B cell (primary cell): ENCODE measurements at regions not wholly inside any gene's neighbourhood (a gene's known extent, or its start where the extent isn't known, plus 50 kb on each side); places are given as distances from the start of the nearest gene placed in this dataset.

Experiments
- ATAC-seq: fragments of 200-7000 bp; cut with Tn5 transposase; one replicate; pipeline ENCODE4 v1.10.0; 2021; ENCODE audit warnings: low read depth, mild to moderate bottlenecking, moderate number of reproducible peaks, moderate library complexity
- CTCF ChIA-PET: fragments of 350-600 bp; sonication (Branson Sonifier 250); formaldehyde crosslinking; loops from one replicate; lab custom pipeline; 2021; ENCODE audit warnings: antibody characterized with exemption, inconsistent platforms; lab: Charles Lee
- POLR2A ChIA-PET: fragments of 350-600 bp; sonication (Branson Sonifier 250); formaldehyde crosslinking; loops from one replicate; lab custom pipeline; 2021; ENCODE audit warnings: antibody characterized with exemption; lab: Charles Lee
- DNase-seq: peaks from one replicate; pipeline ENCODE4 v3.0.0; 2013
- H2AFZ ChIP-seq: 2 replicates; pipeline ENCODE4 v1.6.1; 2012; ENCODE audit warnings: mild to moderate bottlenecking, low read depth, low read length; ENCODE audit not compliant: insufficient read depth, poor library complexity, severe bottlenecking
- H3K27ac ChIP-seq, 2 donors: 1 replicate in 1 of 2; 2 replicates in 1 of 2; pipeline ENCODE4 v1.5.1; 2012 to 2013; ENCODE audit warnings: low read length in 2 of 2, mild to moderate bottlenecking in 2 of 2, moderate library complexity in 1 of 2
- H3K27me3 ChIP-seq, 4 experiments: fragments of 200-600 bp in 1 of 4; sonication (generic) in 1 of 4; replicated peaks in 1 of 4; 1 replicate in 2 of 4; 2 replicates in 2 of 4; pipeline versions ENCODE4 v1.6.1 to v1.7.0; 2013 to 2016; ENCODE audit warnings: low read length in 3 of 4, mild to moderate bottlenecking in 2 of 4, mixed read lengths in 1 of 4, moderate library complexity in 1 of 4; ENCODE audit not compliant: insufficient read depth in 4 of 4, control insufficient read depth in 3 of 4; ENCODE audit errors: control extremely low read depth in 1 of 4
- H3K36me3 ChIP-seq, 2 experiments: replicated peaks in 1 of 2; 1 replicate in 1 of 2; 2 replicates in 1 of 2; pipeline versions ENCODE4 v1.6.1 to v1.7.1; 2013; ENCODE audit warnings: low read length in 1 of 2; ENCODE audit not compliant: insufficient read depth in 2 of 2, control insufficient read depth in 1 of 2; ENCODE audit errors: control extremely low read depth in 1 of 2, extremely low read depth in 1 of 2
- H3K4me1 ChIP-seq, 2 donors: fragments of 200-600 bp in 1 of 2; sonication (generic) in 1 of 2; 1 replicate in 1 of 2; 2 replicates in 1 of 2; pipeline versions ENCODE4 v1.5.1 to v1.6.1; 2013 to 2017; ENCODE audit warnings: low read length in 2 of 2; ENCODE audit not compliant: control insufficient read depth in 2 of 2, insufficient read depth in 2 of 2
- H3K4me2 ChIP-seq: replicated peaks from 2 replicates; pipeline ENCODE3; 2012; ENCODE audit warnings: mild to moderate bottlenecking, low read depth, low read length; ENCODE audit not compliant: poor library complexity, severe bottlenecking
- H3K4me3 ChIP-seq, 5 experiments: fragments of 200-600 bp in 1 of 5; sonication (generic) in 1 of 5; 1 replicate in 3 of 5; 2 replicates in 2 of 5; pipeline versions ENCODE4 v1.5.1 to v1.7.0; 2011 to 2016; ENCODE audit warnings: low read length in 4 of 5, mild to moderate bottlenecking in 4 of 5, low read depth in 2 of 5, control low read depth in 1 of 5, moderate library complexity in 1 of 5; ENCODE audit not compliant: insufficient read depth in 1 of 5; ENCODE audit errors: control extremely low read depth in 1 of 5, extremely low read depth in 1 of 5
- H3K79me2 ChIP-seq: fragments of 200-600 bp; sonication (generic); one replicate; pipeline ENCODE4 v1.6.0; 2016; ENCODE audit warnings: low read length; ENCODE audit not compliant: control insufficient read depth, insufficient read depth
- H3K9ac ChIP-seq: fragments of 200-600 bp; sonication (generic); 2 replicates; pipeline ENCODE4 v1.6.1; 2017; ENCODE audit warnings: mild to moderate bottlenecking, low read length, moderate library complexity
- H3K9me3 ChIP-seq, 3 donors: one replicate each; pipeline versions ENCODE4 v1.6.1 to v1.7.1; 2013; ENCODE audit warnings: low read length in 2 of 3; ENCODE audit not compliant: control insufficient read depth in 2 of 3, insufficient read depth in 1 of 3; ENCODE audit errors: control extremely low read depth in 1 of 3
- H4K20me1 ChIP-seq: 2 replicates; pipeline ENCODE4 v1.6.0; 2012; ENCODE audit warnings: mild to moderate bottlenecking, low read length; ENCODE audit not compliant: insufficient read depth, control insufficient read depth, poor library complexity, severe bottlenecking
- H3K27ac Mint-ChIP-seq: one replicate; pipeline ENCODE4 v1.8.0; 2021; ENCODE audit warnings: mixed read lengths
- H3K27me3 Mint-ChIP-seq: one replicate; pipeline ENCODE4 v1.8.0; 2021; ENCODE audit warnings: mixed read lengths
- H3K4me1 Mint-ChIP-seq: one replicate; pipeline ENCODE4 v1.8.0; 2021; ENCODE audit warnings: mixed read lengths
- H3K4me3 Mint-ChIP-seq: one replicate; pipeline ENCODE4 v1.8.0; 2021; ENCODE audit warnings: mixed read lengths
- H3K9me3 Mint-ChIP-seq: one replicate; pipeline ENCODE4 v1.8.0; 2022; ENCODE audit warnings: mixed read lengths; ENCODE audit not compliant: insufficient read depth
- EZH2 ChIP-seq: IDR thresholded peaks from 2 replicates; pipeline ENCODE4 v1.6.1; 2012; ENCODE audit warnings: borderline replicate concordance, low read depth, mild to moderate bottlenecking, moderate library complexity, low read length; ENCODE audit not compliant: insufficient read depth, poor library complexity, severe bottlenecking
- WGBS: methylation state at CpG from one replicate; pipeline ENCODE4 v1.1.5; 2013; ENCODE audit warnings: missing lambda C conversion rate; ENCODE audit not compliant: insufficient coverage; 5-methylcytosine and 5-hydroxymethylcytosine counted together
- intact Hi-C: fragments of 100-400 bp; cut with micrococcal nuclease; formaldehyde crosslinking; loops from one replicate; pipeline ENCODE4 v1.10.0; 2022
- TF ChIP-seq, protein P1 (sequence below): fragments of 200-600 bp; IDR thresholded peaks from one replicate; pipeline ENCODE4 v1.8.0; 2022; ENCODE audit warnings: antibody characterized with exemption, mild to moderate bottlenecking

DNA sequence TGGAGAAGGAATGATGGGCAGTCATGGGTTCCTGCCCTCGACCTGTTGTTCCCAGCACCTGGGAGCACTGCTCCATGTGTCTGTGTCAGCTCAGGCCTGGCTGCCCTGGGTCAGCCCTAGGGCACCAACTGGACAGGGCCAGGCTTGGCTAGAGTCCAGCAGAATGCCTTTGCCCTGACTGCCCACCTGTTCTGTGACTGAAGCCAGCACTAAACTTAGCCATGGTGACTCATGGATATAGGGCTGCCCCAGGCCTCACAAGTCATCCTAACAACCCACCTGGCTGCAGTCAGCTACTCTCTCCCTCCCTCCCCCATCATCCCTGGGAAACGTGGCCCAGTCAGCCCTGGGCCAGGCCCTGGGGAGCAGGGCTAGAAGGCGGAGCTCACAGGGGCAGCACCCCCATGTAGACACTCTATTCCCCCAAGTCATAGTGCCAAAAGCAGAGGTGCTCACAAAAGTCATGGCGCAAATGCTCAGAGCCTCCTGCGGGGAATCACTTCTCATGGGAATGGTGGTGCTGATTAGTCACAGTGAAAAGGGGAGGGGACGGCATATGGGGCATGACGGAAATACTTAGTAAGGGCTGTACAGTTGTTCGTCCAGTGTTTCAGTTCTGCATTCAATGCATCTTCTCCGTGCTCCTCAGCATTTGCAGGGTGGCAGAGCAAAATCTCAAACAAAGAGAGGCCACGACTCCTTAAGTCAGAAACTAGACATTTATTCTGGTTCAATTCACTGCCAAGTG lies 52.0 kb upstream of the NTF3 start:
- Mint-ChIP-seq H3K27me3 (peaks cover 9% of the 10 kb centered on the region), H3K9me3 (no peaks in the 10 kb centered on the region), H3K27ac (no peak overlapping the region), H3K4me3 (no peak overlapping the region), H3K4me1 (no peaks in the 10 kb centered on the region)
- DNase-seq (no peak), ATAC-seq (no peak)
- intact Hi-C loops, result no loop called here
- H3K4me3 ChIP-seq, result no peak overlapping the region
- no peaks in the 10 kb centered on the region for H3K27me3 ChIP-seq
- no peak overlapping the region for H2AFZ ChIP-seq
- ChIA-PET CTCF (no interaction called here), POLR2A (no interaction called here)
- no peaks in the 10 kb centered on the region for H3K9me3 ChIP-seq
- H4K20me1 ChIP-seq, result no peaks in the 10 kb centered on the region
- H3K9ac ChIP-seq, result no peak overlapping the region
- no peak overlapping the region for H3K27ac ChIP-seq
- TF ChIP-seq, protein P1, sequence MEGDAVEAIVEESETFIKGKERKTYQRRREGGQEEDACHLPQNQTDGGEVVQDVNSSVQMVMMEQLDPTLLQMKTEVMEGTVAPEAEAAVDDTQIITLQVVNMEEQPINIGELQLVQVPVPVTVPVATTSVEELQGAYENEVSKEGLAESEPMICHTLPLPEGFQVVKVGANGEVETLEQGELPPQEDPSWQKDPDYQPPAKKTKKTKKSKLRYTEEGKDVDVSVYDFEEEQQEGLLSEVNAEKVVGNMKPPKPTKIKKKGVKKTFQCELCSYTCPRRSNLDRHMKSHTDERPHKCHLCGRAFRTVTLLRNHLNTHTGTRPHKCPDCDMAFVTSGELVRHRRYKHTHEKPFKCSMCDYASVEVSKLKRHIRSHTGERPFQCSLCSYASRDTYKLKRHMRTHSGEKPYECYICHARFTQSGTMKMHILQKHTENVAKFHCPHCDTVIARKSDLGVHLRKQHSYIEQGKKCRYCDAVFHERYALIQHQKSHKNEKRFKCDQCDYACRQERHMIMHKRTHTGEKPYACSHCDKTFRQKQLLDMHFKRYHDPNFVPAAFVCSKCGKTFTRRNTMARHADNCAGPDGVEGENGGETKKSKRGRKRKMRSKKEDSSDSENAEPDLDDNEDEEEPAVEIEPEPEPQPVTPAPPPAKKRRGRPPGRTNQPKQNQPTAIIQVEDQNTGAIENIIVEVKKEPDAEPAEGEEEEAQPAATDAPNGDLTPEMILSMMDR, result no peak
- no peak for TF ChIP-seq EZH2
- no peaks in the 10 kb centered on the region for H3K79me2 ChIP-seq
- no peak overlapping the region for H3K4me2 ChIP-seq
- WGBS, result 67% methylated on average over 9 of the region's 10 CpGs
- no peaks in the 10 kb centered on the region for H3K36me3 ChIP-seq
- H3K4me1 ChIP-seq, result no peaks in the 10 kb centered on the region
